Common myeloid progenitor, CD34-positive (primary cell): ENCODE measurements at regions not wholly inside any gene's neighbourhood (a gene's known extent, or its start where the extent isn't known, plus 50 kb on each side); places are given as distances from the start of the nearest gene placed in this dataset.

ENCODE experiments used
- CTCF ChIA-PET: fragments of 350-600 bp; sonication (Branson Sonifier 250); formaldehyde crosslinking; loops from one replicate; lab custom pipeline; 2021; ENCODE audit warnings: antibody characterized with exemption; lab: Charles Lee
- POLR2A ChIA-PET: fragments of 350-600 bp; sonication (Branson Sonifier 250); formaldehyde crosslinking; loops from one replicate; lab custom pipeline; 2021; ENCODE audit warnings: antibody characterized with exemption; lab: Charles Lee
- DNase-seq, 3 donors: peaks; one replicate each; pipeline versions ENCODE4 v3.0.0 to v3.0.0-alpha.2; 2013
- H3K27ac ChIP-seq, 2 experiments: 1 replicate in 1 of 2; 2 replicates in 1 of 2; pipeline ENCODE4 v1.7.0; 2013; ENCODE audit warnings: inconsistent platforms in 2 of 2, low read length in 2 of 2, mild to moderate bottlenecking in 2 of 2, low read depth in 1 of 2, moderate library complexity in 1 of 2; ENCODE audit not compliant: severe bottlenecking in 2 of 2, insufficient read depth in 1 of 2, poor library complexity in 1 of 2
- H3K27me3 ChIP-seq, 5 experiments: replicated peaks in 2 of 5; 1 replicate in 3 of 5; 2 replicates in 2 of 5; pipeline versions ENCODE4 v1.6.1 to v1.7.0; 2013; ENCODE audit warnings: low read length in 4 of 5, mild to moderate bottlenecking in 2 of 5, moderate library complexity in 2 of 5, inconsistent platforms in 1 of 5; ENCODE audit not compliant: insufficient read depth in 5 of 5, control insufficient read depth in 4 of 5
- H3K36me3 ChIP-seq, 4 experiments: 1 replicate in 2 of 4; 2 replicates in 2 of 4; pipeline versions ENCODE4 v1.6.1 to v1.7.0; 2013; ENCODE audit warnings: low read length in 3 of 4, control low read depth in 1 of 4, mild to moderate bottlenecking in 1 of 4; ENCODE audit not compliant: control insufficient read depth in 4 of 4, insufficient read depth in 4 of 4
- H3K4me1 ChIP-seq, 4 experiments: 1 replicate in 3 of 4; 2 replicates in 1 of 4; pipeline versions ENCODE4 v1.6.1 to v1.7.1; 2013; ENCODE audit warnings: low read length in 3 of 4, mild to moderate bottlenecking in 3 of 4, control low read depth in 1 of 4, inconsistent platforms in 1 of 4, moderate library complexity in 1 of 4; ENCODE audit not compliant: control insufficient read depth in 4 of 4, insufficient read depth in 4 of 4; ENCODE audit errors: control extremely low read depth in 1 of 4
- H3K4me3 ChIP-seq, 7 experiments: 1 replicate in 4 of 7; 2 replicates in 3 of 7; pipeline versions ENCODE4 v1.5.1 to v1.7.0; 2013; ENCODE audit warnings: mild to moderate bottlenecking in 7 of 7, low read length in 6 of 7, moderate library complexity in 6 of 7, inconsistent platforms in 2 of 7, low read depth in 2 of 7, control low read depth in 1 of 7; ENCODE audit not compliant: insufficient read depth in 4 of 7, control insufficient read depth in 1 of 7; ENCODE audit errors: extremely low read depth in 1 of 7
- H3K9me3 ChIP-seq, 5 experiments: 1 replicate in 4 of 5; 2 replicates in 1 of 5; pipeline versions ENCODE4 v1.6.1 to v1.7.1; 2013; ENCODE audit warnings: low read length in 4 of 5, mild to moderate bottlenecking in 2 of 5, inconsistent platforms in 1 of 5, low read depth in 1 of 5, moderate library complexity in 1 of 5; ENCODE audit not compliant: control insufficient read depth in 4 of 5, insufficient read depth in 2 of 5; ENCODE audit errors: control extremely low read depth in 1 of 5
- WGBS: methylation state at CpG from one replicate; pipeline ENCODE4 v1.1.5; 2013; ENCODE audit not compliant: insufficient coverage; 5-methylcytosine and 5-hydroxymethylcytosine counted together

- no peak for DNase-seq
- ChIA-PET POLR2A (no interaction called here), CTCF (no interaction called here)
- H3K36me3 ChIP-seq, result no peaks in the 10 kb centered on the region
- 92% methylated on average over 7 of the region's 7 CpGs for WGBS
- no peaks in the 10 kb centered on the region for H3K27me3 ChIP-seq
- H3K4me3 ChIP-seq, result no peak overlapping the region
- no peak overlapping the region for H3K27ac ChIP-seq
- no peaks in the 10 kb centered on the region for H3K9me3 ChIP-seq
- H3K4me1 ChIP-seq, result no peaks in the 10 kb centered on the region
Observed at GRCh38 chr2:228261546-228261945, 80.1 kb upstream of the SPHKAP start.

- POLR2A ChIA-PET, result no interaction called here
- CTCF ChIA-PET, result no interaction called here
- DNase-seq, result no peak
Observed at GRCh38 chr2:228257379-228257778, 75.9 kb upstream of the SPHKAP start.

GRCh38 chr2:228253752-228254151 lies 72.3 kb upstream of the SPHKAP start:
- CTCF ChIA-PET, result no interaction called here
- H3K4me3 ChIP-seq, result no peak overlapping the region
- no peaks in the 10 kb centered on the region for H3K4me1 ChIP-seq
- no peak overlapping the region for H3K27ac ChIP-seq
- no peaks in the 10 kb centered on the region for H3K27me3 ChIP-seq
- WGBS, result 100% methylated on average over 1 of the region's 2 CpGs
- POLR2A ChIA-PET, result no interaction called here
- no peak for DNase-seq
- H3K36me3 ChIP-seq, result no peaks in the 10 kb centered on the region
- H3K9me3 ChIP-seq, result peaks cover 0 to 4% (median 0%) of the 10 kb centered on the region in 5 experiments

More at GRCh38 chr2:228257379-228257778, 75.9 kb upstream of the SPHKAP start:
- no peaks in the 10 kb centered on the region for H3K4me1 ChIP-seq
- H3K27me3 ChIP-seq, result no peaks in the 10 kb centered on the region
- H3K36me3 ChIP-seq, result no peaks in the 10 kb centered on the region
- no peak overlapping the region for H3K4me3 ChIP-seq
- H3K9me3 ChIP-seq, result no peaks in the 10 kb centered on the region
- H3K27ac ChIP-seq, result no peak overlapping the region

GRCh38 chr2:228247335-228247734 lies 65.8 kb upstream of the SPHKAP start:
- no peak overlapping the region for H3K27ac ChIP-seq
- H3K27me3 ChIP-seq, result no peaks in the 10 kb centered on the region
- H3K4me1 ChIP-seq, result no peaks in the 10 kb centered on the region
- H3K36me3 ChIP-seq, result no peaks in the 10 kb centered on the region
- 100% methylated on average over 1 of the region's 2 CpGs for WGBS
- POLR2A ChIA-PET, result no interaction called here
- peaks cover 0 to 4% (median 0%) of the 10 kb centered on the region in 5 experiments for H3K9me3 ChIP-seq
- no peak overlapping the region for H3K4me3 ChIP-seq
- CTCF ChIA-PET, result no interaction called here
- DNase-seq, result no peak

GRCh38 chr2:228245601-228246000 lies 64.1 kb upstream of the SPHKAP start:
- H3K4me1 ChIP-seq, result no peaks in the 10 kb centered on the region
- no peak overlapping the region for H3K27ac ChIP-seq
- H3K4me3 ChIP-seq, result no peak overlapping the region
- H3K36me3 ChIP-seq, result no peaks in the 10 kb centered on the region
- no peaks in the 10 kb centered on the region for H3K27me3 ChIP-seq
- H3K9me3 ChIP-seq, result no peaks in the 10 kb centered on the region
- CTCF ChIA-PET, result no interaction called here
- POLR2A ChIA-PET, result no interaction called here
- WGBS, result 89% methylated on average over 3 of the region's 4 CpGs
- no peak for DNase-seq

GRCh38 chr2:228242591-228242990 lies 61.1 kb upstream of the SPHKAP start:
- DNase-seq, result no peak
- no peaks in the 10 kb centered on the region for H3K9me3 ChIP-seq
- POLR2A ChIA-PET, result no interaction called here
- no peak overlapping the region for H3K27ac ChIP-seq
- WGBS, result no CpG with 5 or more reads among the region's 1 CpG
- CTCF ChIA-PET, result no interaction called here
- H3K4me3 ChIP-seq, result no peak overlapping the region
- H3K27me3 ChIP-seq, result no peaks in the 10 kb centered on the region
- no peaks in the 10 kb centered on the region for H3K4me1 ChIP-seq
- no peaks in the 10 kb centered on the region for H3K36me3 ChIP-seq

GRCh38 chr2:228239907-228240561 lies 58.5 kb upstream of the SPHKAP start:
- CTCF ChIA-PET, result no interaction called here
- Histone ChIP-seq H3K4me1 (no peaks in the 10 kb centered on the region), H3K4me3 (no peak overlapping the region), H3K9me3 (no peaks in the 10 kb centered on the region), H3K27ac (no peak overlapping the region), H3K27me3 (no peaks in the 10 kb centered on the region), H3K36me3 (no peaks in the 10 kb centered on the region)
- DNase-seq, result no peak
- POLR2A ChIA-PET, result no interaction called here
- 100% methylated on average over 1 of the region's 2 CpGs for WGBS
